NOMO-1 (cell line): ENCODE measurements at regions not wholly inside any gene's neighbourhood (a gene's known extent, or its start where the extent isn't known, plus 50 kb on each side); places are given as distances from the start of the nearest gene placed in this dataset.

Experiments used
- DNase-seq, 2 experiments: peaks; one replicate each; lab custom pipeline; 2025; ENCODE audit not compliant: unreplicated experiment in 2 of 2; lab: John Stamatoyannopoulos, UW

DNA sequence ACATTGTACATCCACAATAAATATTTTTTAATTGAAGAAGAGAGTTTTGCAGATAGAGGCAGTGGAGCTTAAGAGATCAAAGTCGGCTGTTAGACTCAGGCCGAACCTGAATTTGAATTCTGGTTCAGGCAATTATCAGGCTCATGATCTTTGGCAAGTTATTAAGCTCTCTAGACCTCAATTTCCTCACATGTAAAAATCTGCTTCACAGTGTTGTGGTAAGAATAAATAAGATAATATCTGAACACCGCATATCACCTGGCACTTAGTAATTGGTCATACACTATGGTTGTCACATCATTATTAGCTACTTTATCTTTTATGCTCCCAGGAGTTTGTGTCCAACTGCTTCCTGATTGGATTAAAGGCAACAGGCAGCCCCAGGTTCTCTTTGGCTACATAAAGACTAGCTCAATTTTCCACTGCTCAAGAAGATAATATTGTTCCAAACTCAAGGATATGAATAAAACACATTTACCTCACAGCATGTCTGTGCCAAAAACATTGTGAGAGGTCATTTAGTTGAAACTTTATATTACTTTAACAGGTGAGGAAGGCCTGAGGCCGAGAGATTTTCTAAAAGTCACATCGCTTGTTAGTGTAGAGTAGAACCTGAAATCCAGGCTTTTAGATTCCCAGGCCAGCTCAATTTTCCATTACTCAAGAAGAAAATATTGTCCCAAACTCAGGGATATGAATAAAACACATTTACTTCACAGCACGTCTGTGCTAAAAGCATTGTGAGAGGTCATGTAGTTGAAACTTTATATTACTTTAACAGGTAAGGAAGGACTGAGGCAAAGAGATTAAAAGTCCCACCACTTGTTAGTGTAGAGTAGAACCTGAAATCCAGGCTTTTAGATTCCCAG lies 289.2 kb upstream of the PTGER4 start:
- no peak for DNase-seq

DNA sequence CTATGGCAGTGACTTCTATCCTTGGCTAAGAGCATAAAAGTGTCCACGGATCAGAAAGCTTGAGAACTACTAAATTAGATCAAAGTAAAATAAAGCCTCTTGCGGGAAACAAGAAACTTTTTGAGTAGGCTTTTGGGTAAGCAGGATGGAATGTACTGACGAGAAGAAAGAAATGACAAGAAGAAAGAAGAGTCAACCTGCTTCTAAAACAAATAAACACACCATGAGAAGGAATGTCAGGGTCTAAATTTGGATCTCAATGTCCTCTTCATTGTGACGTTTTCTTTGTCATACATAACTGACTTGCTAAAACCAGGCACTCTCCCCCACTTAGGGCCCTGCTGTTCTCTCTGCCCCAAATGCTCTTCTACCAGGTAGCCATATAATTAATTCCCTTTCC lies 290.1 kb upstream of the PTGER4 start:
- no peak for DNase-seq

DNA sequence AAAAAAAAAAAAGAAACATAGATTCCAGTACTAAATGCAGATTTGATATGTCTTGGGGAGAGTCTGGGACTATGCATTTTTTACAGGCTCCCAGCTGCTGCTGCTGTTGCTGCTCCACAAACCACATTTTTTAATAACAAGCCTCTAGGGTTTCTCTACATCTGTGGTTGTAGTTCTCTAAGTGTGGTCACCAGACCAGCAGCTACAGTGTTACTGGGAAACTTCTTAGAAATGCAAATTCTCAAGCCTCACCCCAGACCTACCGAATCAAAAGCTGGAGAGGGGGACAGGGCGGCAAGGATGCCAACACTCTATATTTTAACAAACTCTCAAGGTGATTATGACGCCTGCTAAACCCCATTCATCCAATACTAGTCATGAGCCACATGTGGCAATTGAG lies 293.4 kb upstream of the PTGER4 start:
- peak; percentile 61 to 88 for DNase-seq

DNA sequence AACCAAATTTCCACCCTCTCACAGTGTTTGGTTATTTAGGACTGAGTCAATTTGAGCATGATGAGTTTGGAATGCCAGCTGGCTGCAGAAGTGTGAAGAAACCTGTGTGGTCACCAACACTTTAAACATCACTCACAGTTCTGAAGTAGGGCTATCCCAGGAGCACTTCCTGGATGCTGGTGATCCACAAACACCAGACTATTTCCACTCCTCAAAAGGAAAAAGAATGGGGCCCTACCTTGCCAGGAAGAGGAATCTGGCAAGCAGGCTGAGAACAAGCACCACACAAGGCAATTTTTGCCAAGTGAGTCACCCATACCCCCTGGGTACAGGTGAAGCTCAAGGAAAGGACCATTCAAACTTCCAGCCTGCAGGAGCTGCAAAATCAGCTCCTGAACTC lies 294.2 kb upstream of the PTGER4 start:
- DNase-seq: peak in 1 of 2 experiments; percentile 50

DNA sequence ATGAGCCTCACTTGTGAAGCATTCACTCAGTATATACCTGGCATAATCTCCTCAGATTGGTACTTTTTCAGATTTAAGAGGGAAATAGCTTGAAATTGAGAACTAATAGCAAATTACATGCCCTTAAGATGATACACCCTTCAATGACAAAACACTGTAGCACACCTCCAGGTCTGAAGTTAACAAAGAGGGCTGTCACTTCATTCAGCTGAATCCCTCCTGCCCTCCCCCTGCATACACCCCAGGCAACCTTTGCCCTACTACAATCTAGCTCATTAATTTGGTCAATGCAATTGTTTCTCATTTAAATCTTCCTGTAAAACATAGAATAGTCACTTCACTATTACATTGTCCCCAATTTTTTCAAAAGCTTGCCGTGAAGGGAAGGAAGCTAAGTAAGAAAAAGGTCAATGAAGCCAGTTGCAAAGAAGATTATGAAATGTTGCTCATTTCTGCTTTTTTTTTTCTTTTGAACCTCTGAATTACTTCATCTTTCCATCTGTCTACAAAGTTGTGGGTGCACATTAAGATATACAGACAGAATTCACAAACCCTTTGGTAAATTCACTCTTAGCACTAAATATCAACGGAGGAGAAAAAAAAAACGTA lies 294.8 kb upstream of the PTGER4 start:
- DNase-seq: peak; percentile 93 to 100

- DNase-seq: no peak
These were observed 295.7 kb upstream of the PTGER4 start for GRCh38 chr5:40383749-40384651.

DNA sequence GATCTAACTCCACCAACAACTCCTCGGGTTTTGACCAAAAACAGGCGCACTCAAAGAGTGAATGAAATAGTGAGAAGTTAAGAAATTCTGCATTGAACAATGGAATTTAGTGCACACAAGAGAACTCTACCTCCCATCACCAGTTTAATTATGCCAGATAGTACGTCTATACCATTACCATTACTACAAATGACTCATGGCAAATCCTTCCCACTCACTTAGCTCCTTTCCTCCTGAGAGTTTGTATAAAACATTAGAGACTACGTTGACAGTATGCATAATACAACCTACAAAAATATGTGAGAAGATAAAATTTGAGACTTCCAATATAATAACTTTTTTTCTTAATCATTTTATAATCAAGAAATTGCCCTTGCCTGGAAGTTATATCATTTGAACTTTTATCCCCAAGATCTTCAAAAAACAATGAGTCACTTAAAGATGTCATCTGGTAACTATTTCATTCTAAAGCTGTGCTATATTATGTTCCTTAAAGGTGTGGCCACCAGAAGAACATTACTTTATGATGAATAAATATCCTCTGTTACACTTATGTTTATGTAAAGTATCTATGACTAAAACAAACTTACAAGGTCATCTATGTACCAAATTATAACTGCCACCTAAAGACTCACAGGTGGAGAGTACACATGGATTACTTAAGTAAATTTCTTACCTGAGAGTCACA lies 297.9 kb upstream of the PTGER4 start:
- DNase-seq: no peak

DNA sequence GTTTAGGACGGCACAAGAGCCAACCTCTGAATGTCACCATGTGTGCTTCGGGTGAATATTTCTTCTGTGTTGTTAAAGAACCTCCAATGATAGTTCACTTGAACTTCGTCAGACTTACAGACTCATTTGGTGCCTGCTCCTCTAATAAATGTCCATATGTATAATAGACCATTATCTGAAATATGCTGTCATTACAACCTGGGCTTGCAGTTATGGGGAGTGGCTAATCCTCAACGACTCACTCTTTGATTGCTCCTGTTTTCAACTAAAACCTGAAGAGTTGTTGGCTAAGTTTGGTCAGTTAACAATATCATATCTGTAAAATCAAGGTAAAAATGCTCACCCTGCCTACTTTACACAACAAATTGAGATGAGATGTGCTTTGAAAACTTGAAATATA lies 298.7 kb upstream of the PTGER4 start:
- DNase-seq: no peak

DNA sequence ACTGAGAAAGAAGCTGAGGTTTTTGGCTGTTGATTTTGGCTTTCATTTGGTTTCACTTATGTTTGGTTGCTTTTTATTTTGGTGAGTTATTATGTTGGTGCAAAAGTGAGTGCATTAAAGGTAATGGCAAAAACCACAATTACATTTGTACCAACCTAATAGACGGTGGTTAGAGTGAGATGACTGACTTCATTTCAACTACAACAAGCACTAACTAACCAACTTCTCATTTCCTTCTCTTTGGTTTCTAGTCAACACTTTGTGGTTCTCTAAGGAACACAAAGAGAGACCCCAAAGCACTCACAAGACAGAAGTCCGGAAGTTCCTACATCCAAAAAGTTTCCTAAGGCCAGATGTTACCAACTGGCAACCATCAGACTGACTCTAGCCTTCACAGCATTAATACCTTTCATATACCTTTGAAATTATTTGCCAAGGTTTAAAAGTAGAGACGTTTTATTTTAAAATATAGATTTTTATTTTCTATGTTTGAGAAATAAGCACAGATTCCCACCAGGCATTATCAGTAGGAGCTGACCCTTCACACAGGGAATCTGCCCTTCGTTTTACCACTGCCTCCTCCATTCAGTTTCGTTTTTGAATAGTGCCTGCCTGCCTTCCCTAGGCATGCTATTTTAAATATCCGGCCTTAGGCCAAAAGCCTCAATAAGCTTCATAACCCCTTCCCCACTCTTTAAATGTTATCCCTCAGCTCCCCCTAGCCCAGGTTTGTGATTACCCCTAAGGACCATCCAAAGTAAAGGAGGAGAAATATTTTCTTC lies 301.1 kb upstream of the PTGER4 start:
- DNase-seq: peak; percentile 42 to 87

- peak in 1 of 2 experiments; percentile 57 for DNase-seq
These were observed 303.1 kb upstream of the PTGER4 start for GRCh38 chr5:40376566-40376965.

- no peak for DNase-seq
These were observed 304.9 kb upstream of the PTGER4 start for GRCh38 chr5:40374853-40375252.

DNA sequence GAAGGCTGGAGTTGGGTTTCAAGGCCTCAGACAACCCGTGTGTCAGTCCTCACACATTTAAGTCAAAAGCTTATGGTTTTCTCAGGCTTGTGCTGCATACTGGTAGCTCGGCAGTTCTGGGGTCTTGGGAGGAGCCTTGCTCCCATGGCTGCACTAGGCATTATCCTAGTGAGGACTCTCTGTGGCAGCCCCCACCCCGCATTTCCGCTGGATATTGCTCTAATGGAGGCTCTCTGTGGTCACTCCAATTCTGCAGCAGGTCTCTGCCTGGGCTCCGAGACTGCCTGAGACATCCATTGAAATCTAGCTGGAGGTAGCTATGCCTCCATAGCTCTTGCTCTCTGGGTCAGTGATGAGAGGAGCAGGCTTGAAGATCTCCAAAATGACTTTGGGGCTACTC lies 311.5 kb upstream of the PTGER4 start:
- no peak for DNase-seq

DNA sequence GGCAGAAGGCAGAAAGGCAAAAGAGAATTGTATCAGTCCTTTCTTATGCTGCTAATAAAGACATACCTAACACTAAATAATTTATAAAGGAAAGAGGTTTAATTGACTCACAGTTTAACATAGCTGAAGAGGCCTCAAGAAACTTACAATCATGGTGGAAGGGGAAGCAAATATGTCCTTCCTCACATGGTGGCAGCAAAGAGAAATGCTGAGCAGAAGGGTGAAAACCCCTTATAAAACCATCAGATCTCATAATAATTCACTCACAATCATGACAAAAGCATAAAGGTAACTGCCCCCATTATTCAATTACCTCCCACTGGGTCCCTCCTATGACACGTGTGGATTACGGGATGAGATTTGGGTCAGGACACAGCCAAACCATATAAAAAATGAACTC lies 312.5 kb upstream of the PTGER4 start:
- DNase-seq: peak in 1 of 2 experiments; percentile 54

- DNase-seq: peak; percentile 69 to 95
These were observed 314.1 kb upstream of the PTGER4 start for GRCh38 chr5:40365342-40366330.

- peak; percentile 85 for DNase-seq
These were observed 315.3 kb upstream of the PTGER4 start for GRCh38 chr5:40364441-40364840.

DNA sequence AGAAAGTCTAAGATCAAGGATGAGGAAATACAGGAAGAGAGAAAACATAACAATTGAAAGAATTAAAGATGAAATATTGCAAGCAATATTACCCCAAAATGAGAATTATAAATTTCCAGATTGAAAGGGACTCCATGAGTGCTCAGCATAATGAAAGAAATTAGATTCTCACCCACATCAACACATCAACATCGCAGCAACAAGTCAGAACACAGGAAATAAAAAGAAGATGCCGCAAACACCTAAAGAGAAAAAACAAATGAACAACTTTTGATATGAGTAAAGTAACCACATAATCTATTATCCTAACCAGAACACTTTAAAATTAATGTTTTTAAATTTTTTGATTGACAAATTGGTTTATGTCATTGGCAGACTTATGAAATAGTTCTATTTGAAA lies 318.3 kb upstream of the PTGER4 start:
- DNase-seq: no peak

DNA sequence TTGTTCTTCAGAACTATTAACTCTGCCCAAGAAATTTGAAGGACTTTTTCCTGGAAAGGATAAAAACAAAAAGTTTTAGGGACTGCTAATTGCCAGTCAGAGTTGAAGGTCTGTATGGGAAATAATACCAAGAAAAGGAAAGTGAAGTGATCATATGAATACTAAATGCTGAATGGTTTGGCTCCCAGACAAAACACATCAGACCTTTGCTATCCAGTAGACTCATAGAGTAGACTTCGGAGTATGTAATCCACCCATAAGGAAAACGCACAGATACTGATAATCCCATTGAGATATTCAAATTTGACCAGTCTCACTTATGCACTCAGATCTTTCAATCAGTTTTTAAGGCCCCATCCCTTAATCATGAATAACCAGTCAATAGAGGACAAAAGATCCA lies 319.0 kb upstream of the PTGER4 start:
- no peak for DNase-seq

DNA sequence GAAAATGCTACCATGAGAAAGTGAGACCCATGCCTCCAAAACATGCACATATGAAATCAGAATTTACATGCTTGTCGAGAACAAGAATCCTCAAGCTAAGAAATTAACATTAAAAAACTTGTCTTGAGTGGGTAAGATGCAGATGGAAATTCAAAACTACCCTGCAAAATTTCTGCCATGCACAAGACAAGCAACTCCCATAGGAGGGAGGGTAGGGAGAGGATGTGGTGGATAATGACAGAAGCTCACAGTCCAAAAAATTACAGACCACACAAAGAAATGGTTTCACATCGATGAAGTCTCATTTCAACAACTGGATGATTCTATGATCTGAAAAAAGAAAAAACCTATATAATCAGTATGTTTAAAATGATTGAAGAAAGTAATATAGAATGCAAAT lies 319.9 kb upstream of the PTGER4 start:
- no peak for DNase-seq

DNA sequence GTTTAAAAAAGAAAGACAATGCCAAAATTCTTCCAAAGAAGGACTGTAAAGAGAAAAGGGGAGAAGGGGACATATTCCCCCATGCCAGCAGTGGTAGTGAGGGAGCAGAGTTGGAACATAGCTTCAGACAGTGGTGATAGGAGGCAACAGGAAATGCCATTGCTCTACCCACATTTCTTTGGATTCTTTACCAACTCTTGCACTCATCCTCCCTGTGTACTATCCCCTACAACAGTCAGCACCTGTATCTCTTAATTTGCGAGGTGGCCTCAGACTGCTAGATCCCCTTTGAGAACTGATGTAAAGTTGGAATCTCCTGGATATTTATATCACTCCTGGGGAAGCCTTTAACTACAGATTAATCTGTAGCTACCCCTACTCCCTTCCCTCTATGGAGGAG lies 320.6 kb upstream of the PTGER4 start:
- no peak for DNase-seq
